H7 (cell line): ENCODE measurements at regions not wholly inside any gene's neighbourhood (a gene's known extent, or its start where the extent isn't known, plus 50 kb on each side); places are given as distances from the start of the nearest gene placed in this dataset.
A peak's percentile ranks its signal among the peaks of the same experiment; 100 is the strongest.

Experiments
- DNase-seq: peaks from one replicate; pipeline ENCODE4 v3.0.0; 2012
- H3K27me3 ChIP-seq: 2 replicates; pipeline ENCODE4 v1.6.0; 2011; ENCODE audit warnings: mild to moderate bottlenecking, low read length; ENCODE audit not compliant: control insufficient read depth, insufficient read depth
- H3K36me3 ChIP-seq: replicated peaks from 2 replicates; pipeline ENCODE4 v1.5.1; 2011; ENCODE audit warnings: low read length; ENCODE audit not compliant: control insufficient read depth, insufficient read depth
- H3K4me3 ChIP-seq: 2 replicates; pipeline ENCODE4 v1.5.1; 2011; ENCODE audit warnings: low read depth, mild to moderate bottlenecking, control low read depth, low read length, moderate library complexity; ENCODE audit not compliant: insufficient read depth

DNA sequence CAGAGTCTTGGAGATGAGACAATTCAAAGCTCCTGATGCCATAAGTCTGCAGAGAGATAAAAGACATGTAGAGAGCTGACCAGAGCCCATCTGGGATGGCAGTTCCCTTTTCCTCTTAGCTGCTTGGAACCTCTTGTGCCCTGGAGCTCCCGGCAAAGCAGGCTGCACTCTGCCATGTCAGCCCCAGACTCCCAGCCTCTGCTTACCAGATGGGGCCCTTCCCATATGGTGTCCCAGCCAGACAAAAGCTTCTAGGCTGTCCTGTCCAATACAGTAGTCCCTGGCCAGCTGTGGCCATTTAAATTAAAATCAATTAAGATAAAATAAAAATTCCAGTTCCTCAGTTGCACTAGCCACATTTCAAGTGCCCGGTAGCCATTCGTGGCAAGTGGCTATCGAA, 303.9 kb downstream of the TTC6 start:
- Histone ChIP-seq H3K36me3 (no peaks in the 10 kb centered on the region), H3K27me3 (no peaks in the 10 kb centered on the region), H3K4me3 (no peak overlapping the region)
- DNase-seq, result no peak

DNA sequence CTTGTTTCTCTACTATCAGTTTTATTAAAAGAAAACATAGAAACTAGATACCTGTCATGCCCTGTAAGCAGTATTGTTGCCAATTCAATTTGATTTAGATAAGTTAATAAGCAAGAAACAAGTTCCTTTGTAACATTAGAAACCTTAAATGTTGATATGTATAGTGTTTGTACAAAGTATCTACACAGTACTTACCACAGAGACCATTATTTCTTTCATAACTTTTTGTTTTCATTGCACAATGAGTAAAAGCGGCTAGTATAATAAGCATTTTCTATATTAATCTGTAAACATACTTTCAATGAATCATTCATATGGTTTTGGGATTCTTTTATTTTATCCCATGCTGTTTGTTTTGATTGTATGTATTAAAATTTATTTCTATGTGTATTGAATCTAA, 305.1 kb downstream of the TTC6 start:
- DNase-seq, result no peak
- H3K36me3 ChIP-seq, result no peaks in the 10 kb centered on the region
- no peak overlapping the region for H3K4me3 ChIP-seq
- no peaks in the 10 kb centered on the region for H3K27me3 ChIP-seq

GRCh38 chr14:37901978-37902377, 305.7 kb upstream of the SSTR1 start:
- no peak overlapping the region for H3K4me3 ChIP-seq
- H3K36me3 ChIP-seq, result no peaks in the 10 kb centered on the region
- no peaks in the 10 kb centered on the region for H3K27me3 ChIP-seq
- no peak for DNase-seq

GRCh38 chr14:37903343-37904191, 304.1 kb upstream of the SSTR1 start:
- DNase-seq, result peak; percentile 13
- Histone ChIP-seq H3K36me3 (no peaks in the 10 kb centered on the region), H3K4me3 (no peak overlapping the region), H3K27me3 (no peaks in the 10 kb centered on the region)

DNA sequence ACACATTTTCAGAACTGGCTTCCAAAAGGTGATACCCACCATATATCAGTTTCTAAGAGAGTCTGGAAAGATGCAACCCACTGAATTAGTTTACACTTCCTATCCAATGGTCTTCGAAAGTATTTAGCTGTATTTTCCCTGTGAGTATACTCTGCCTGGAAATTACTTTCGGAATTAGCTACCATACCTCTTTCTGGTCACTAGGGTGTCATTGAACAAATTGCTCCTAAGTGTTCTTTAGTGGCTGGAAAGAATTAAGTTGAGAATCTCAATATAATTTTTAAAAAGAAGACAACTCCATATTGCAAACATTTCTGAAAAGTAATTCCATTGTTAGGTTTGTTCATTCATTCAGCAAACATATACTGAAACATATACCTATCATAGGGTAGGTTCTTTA, 283.1 kb upstream of the SSTR1 start:
- Histone ChIP-seq H3K4me3 (no peak overlapping the region), H3K36me3 (no peaks in the 10 kb centered on the region), H3K27me3 (no peaks in the 10 kb centered on the region)
- DNase-seq, result no peak

DNA sequence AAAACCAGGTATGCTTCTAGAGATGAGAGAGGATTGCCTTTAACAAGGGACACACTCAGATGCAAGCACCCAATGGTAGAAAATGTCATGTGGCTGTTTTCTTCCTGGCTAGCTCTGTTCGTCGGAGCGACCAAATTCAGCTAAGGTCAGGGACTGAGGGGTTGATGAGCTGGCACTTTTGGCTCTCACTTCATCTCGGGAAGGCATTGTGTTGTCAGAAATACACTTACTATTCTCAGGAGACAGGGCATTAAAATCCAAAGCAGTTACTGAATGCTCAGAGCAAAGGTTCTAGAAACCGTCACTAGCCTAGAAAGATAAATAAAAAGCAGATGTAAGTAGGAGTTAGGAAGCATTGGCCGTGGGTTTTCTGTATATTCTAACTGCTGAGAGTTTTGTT, 275.7 kb upstream of the SSTR1 start:
- H3K36me3 ChIP-seq, result no peaks in the 10 kb centered on the region
- DNase-seq, result no peak
- no peak overlapping the region for H3K4me3 ChIP-seq
- no peaks in the 10 kb centered on the region; the same call in 1 of the 2 replicates for H3K27me3 ChIP-seq

- Histone ChIP-seq H3K36me3 (no peaks in the 10 kb centered on the region), H3K4me3 (no peak overlapping the region), H3K27me3 (no peaks in the 10 kb centered on the region; the same call in 1 of the 2 replicates)
- DNase-seq, result no peak
These were observed 275.2 kb upstream of the SSTR1 start for GRCh38 chr14:37932481-37932880.

GRCh38 chr14:37936971-37937370, 270.7 kb upstream of the SSTR1 start:
- H3K27me3 ChIP-seq, result no peaks in the 10 kb centered on the region; the same call in 1 of the 2 replicates
- H3K4me3 ChIP-seq, result no peak overlapping the region
- H3K36me3 ChIP-seq, result no peaks in the 10 kb centered on the region
- no peak for DNase-seq

GRCh38 chr14:37939442-37940028, 268.2 kb upstream of the SSTR1 start:
- Histone ChIP-seq H3K4me3 (no peak overlapping the region), H3K36me3 (no peaks in the 10 kb centered on the region), H3K27me3 (no peaks in the 10 kb centered on the region)
- DNase-seq, result no peak

GRCh38 chr14:37945959-37946358, 261.7 kb upstream of the SSTR1 start:
- DNase-seq, result no peak
- no peaks in the 10 kb centered on the region for H3K36me3 ChIP-seq
- H3K27me3 ChIP-seq, result no peaks in the 10 kb centered on the region
- H3K4me3 ChIP-seq, result no peak overlapping the region

- DNase-seq, result no peak
- H3K27me3 ChIP-seq, result no peaks in the 10 kb centered on the region
- H3K36me3 ChIP-seq, result no peaks in the 10 kb centered on the region
- no peak overlapping the region for H3K4me3 ChIP-seq
These were observed 260.9 kb upstream of the SSTR1 start for GRCh38 chr14:37946819-37947218.

DNA sequence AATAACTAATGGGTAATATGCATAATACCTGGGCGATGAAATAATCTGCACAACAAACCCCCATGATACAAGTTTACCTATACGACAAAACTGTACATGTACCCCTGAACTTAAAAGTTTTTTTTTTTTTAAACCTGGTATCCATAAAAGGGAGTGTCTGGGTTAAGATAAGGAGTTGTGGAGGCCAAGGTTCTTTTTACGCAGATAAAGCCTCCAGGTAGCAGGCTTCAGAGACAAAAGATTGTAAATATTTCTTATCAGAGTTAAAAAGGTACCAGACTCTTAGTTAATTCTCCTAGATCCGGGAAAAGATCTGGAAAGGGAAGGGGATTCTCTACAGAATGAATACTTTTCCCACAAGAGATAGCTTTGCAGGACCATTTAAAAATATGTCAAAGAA, 259.4 kb upstream of the SSTR1 start:
- no peak overlapping the region for H3K4me3 ChIP-seq
- no peak for DNase-seq

GRCh38 chr14:37968664-37969240, 239.0 kb upstream of the SSTR1 start:
- H3K36me3 ChIP-seq, result no peaks in the 10 kb centered on the region
- no peak overlapping the region for H3K4me3 ChIP-seq
- DNase-seq, result no peak
- no peaks in the 10 kb centered on the region; the same call in 1 of the 2 replicates for H3K27me3 ChIP-seq

More for the DNA sequence above, 259.4 kb upstream of the SSTR1 start:
- Histone ChIP-seq H3K27me3 (no peaks in the 10 kb centered on the region), H3K36me3 (no peaks in the 10 kb centered on the region)

DNA sequence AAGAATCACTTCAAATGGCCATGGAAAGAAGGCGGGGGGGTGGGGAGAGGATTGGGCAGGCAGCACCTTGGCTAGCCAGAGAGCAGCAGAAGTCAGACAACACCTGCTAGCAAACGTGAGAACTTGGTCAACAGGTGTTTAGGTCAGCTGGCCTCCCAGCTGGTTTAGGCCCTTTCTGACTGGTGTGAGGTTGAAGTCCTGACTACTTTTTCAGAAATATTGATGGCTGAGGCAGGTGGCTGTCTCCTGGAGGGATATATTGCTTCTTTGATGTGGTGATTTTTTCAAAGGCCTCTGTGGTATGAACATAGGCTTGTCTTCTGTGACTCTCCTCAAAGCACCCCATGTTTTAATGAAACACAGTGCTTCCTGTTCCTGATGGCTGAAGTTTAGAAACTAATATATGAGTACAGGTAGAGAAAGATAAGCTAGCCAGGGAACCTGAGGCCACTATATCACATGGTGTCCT, 238.2 kb upstream of the SSTR1 start:
- Histone ChIP-seq H3K36me3 (no peaks in the 10 kb centered on the region), H3K27me3 (no peaks in the 10 kb centered on the region; the same call in 1 of the 2 replicates), H3K4me3 (no peak overlapping the region)
- no peak for DNase-seq

DNA sequence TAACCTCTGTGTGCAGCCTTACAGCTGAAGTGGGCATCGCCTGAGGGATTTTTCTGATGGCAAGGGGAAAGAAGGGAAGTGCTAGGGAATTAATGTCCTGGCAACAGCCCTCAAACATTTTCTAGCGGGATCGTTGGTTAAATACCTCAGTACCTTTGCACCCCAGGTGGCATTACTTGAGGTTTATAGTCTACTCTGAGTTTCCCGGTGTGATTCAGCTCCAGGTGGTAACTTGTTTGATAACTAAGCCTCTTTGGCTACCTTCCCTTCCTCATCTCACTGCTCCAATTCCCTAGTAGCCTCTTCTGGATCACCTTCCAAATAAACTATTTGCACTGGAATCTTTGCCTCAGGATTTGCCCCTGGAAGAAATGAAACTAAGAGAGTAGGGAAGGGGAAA, 237.0 kb upstream of the SSTR1 start:
- H3K36me3 ChIP-seq, result no peaks in the 10 kb centered on the region
- no peaks in the 10 kb centered on the region; the same call in 1 of the 2 replicates for H3K27me3 ChIP-seq
- no peak for DNase-seq
- H3K4me3 ChIP-seq, result no peak overlapping the region
